Panc1 (cell line): ENCODE measurements at regions not wholly inside any gene's neighbourhood (a gene's known extent, or its start where the extent isn't known, plus 50 kb on each side); places are given as distances from the start of the nearest gene placed in this dataset.
"Not testable (repeated sequence)": the region's sequence is repeated elsewhere in the genome, so short reads cannot be mapped to it uniquely, and the experiment has no call there.

Experiments
- ATAC-seq: fragments of 200-7000 bp; cut with Tn5 transposase; 2 replicates; pipeline ENCODE4 v1.9.1; 2020; ENCODE audit warnings: mild to moderate bottlenecking, moderate library complexity
- BruUV-seq: library from RNA; stranded (reverse); fragments of 400-500 nt; replicated peaks from 2 replicates; lab custom pipeline; 2021; lab: Mats Ljungman, UMichigan
- CTCF ChIA-PET: fragments of 300-600 bp; sonication (Branson Sonifier 250); formaldehyde crosslinking; loops from one replicate; lab custom pipeline; 2022; ENCODE audit warnings: antibody characterized with exemption; lab: Charles Lee
- POLR2A ChIA-PET: fragments of 300-600 bp; sonication (Branson Sonifier 250); formaldehyde crosslinking; loops from one replicate; lab custom pipeline; 2022; ENCODE audit warnings: antibody characterized with exemption; lab: Charles Lee
- DNase-seq: peaks from one replicate; pipeline ENCODE4 v3.0.0-alpha.2; 2010; ENCODE audit warnings: low read depth, low spot score
- H3K27ac ChIP-seq: 2 replicates; pipeline ENCODE4 v1.5.1; 2011; ENCODE audit warnings: mild to moderate bottlenecking, low read length, inconsistent platforms
- H3K27me3 ChIP-seq: fragments of 200-500 bp; sonication (Bioruptor generic); 2 replicates; pipeline ENCODE4 v1.6.0; 2014; ENCODE audit warnings: low read length, inconsistent platforms; ENCODE audit not compliant: control insufficient read depth, insufficient read depth
- H3K36me3 ChIP-seq: fragments of 200-500 bp; sonication (Bioruptor generic); 2 replicates; pipeline ENCODE4 v1.5.1; 2014; ENCODE audit warnings: inconsistent platforms, mild to moderate bottlenecking, low read length, moderate library complexity; ENCODE audit not compliant: control insufficient read depth, insufficient read depth
- H3K4me1 ChIP-seq: 2 replicates; pipeline ENCODE4 v1.5.1; 2011; ENCODE audit warnings: inconsistent platforms, mild to moderate bottlenecking, low read length, moderate library complexity; ENCODE audit not compliant: control insufficient read depth, insufficient read depth
- H3K4me3 ChIP-seq, 2 experiments: 2 replicates each; pipeline ENCODE4 v1.5.1; 2011 to 2012; ENCODE audit warnings: low read depth in 2 of 2, low read length in 2 of 2, mild to moderate bottlenecking in 2 of 2, inconsistent platforms in 1 of 2, moderate library complexity in 1 of 2
- H3K9me3 ChIP-seq: fragments of 200-500 bp; sonication (Bioruptor generic); 2 replicates; pipeline ENCODE4 v1.5.1; 2014; ENCODE audit warnings: low read depth, mild to moderate bottlenecking, inconsistent platforms, low read length, moderate library complexity; ENCODE audit not compliant: control insufficient read depth, insufficient read depth
- POLR2AphosphoS5 ChIP-seq: IDR thresholded peaks from 2 replicates; pipeline ENCODE4 v1.6.1; 2012; ENCODE audit warnings: mild to moderate bottlenecking, low read depth, low read length, moderate library complexity
- SIN3A ChIP-seq: IDR thresholded peaks from 2 replicates; pipeline ENCODE4 v1.6.1; 2012; ENCODE audit warnings: low read depth, mild to moderate bottlenecking, low read length, moderate library complexity, borderline replicate concordance; ENCODE audit not compliant: insufficient read depth
- TCF7L2 ChIP-seq: IDR thresholded peaks from 2 replicates; pipeline ENCODE4 v1.6.1; 2011; ENCODE audit warnings: mild to moderate bottlenecking, low read depth, low read length, inconsistent platforms
- in situ Hi-C: cut with HindIII; loops from 2 replicates; pipeline ENCODE4 v1.10.0; 2016; ENCODE audit warnings: low sequenced_read_pairs, low pct_unique_long_range_greater_than_20kb
- intact Hi-C: fragments of 100-400 bp; cut with micrococcal nuclease; formaldehyde crosslinking; loops from one replicate; pipeline ENCODE4 v1.10.0; 2022; ENCODE audit not compliant: unreplicated experiment
- TF ChIP-seq, protein P1 (sequence below), 2 experiments: IDR thresholded peaks; 2 replicates each; pipeline ENCODE4 v1.6.1; 2011 to 2012; ENCODE audit warnings: low read depth in 2 of 2, control low read depth in 1 of 2, low read length in 1 of 2, mild to moderate bottlenecking in 1 of 2, moderate library complexity in 1 of 2; ENCODE audit not compliant: insufficient read depth in 1 of 2
- TF ChIP-seq, protein P2 (sequence below): fragments of 450-650 bp; IDR thresholded peaks from 2 replicates; pipeline ENCODE4 v1.5.1; 2017; ENCODE audit warnings: mild to moderate bottlenecking

DNA sequence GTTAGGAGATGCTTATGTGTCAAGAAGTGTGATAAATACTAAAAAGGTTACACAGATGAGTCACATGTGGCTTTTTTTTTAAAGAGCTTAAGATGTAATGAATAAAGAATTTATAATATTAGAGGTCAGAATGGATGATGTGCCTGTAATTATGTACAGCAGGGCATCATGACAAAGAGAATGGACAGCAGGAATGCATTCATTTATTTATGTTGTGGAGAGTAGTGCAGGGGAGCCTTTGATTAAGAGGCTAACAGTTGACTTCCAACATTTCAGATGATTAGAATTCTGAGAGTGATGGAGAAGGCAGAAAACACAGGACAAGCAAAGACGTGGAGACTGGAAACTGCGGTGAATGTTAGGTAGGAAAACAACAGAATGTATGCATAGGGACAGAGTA lies 691.4 kb upstream of the POM121L12 start:
- ATAC-seq (no peak), DNase-seq (no peak)
- ChIA-PET CTCF (no interaction called here), POLR2A (no interaction called here)
- Histone ChIP-seq H3K4me1 (no peaks in the 10 kb centered on the region), H3K27me3 (no peaks in the 10 kb centered on the region), H3K36me3 (no peaks in the 10 kb centered on the region), H3K9me3 (no peaks in the 10 kb centered on the region), H3K4me3 (no peak overlapping the region), H3K27ac (no peak overlapping the region)
- BruUV-seq = no TSS peak
- in situ Hi-C loops (no loop called here), intact Hi-C loops (no loop called here)
- TF ChIP-seq TCF7L2 (no peak), SIN3A (no peak), POLR2AphosphoS5 (no peak)
- TF ChIP-seq, protein P1, sequence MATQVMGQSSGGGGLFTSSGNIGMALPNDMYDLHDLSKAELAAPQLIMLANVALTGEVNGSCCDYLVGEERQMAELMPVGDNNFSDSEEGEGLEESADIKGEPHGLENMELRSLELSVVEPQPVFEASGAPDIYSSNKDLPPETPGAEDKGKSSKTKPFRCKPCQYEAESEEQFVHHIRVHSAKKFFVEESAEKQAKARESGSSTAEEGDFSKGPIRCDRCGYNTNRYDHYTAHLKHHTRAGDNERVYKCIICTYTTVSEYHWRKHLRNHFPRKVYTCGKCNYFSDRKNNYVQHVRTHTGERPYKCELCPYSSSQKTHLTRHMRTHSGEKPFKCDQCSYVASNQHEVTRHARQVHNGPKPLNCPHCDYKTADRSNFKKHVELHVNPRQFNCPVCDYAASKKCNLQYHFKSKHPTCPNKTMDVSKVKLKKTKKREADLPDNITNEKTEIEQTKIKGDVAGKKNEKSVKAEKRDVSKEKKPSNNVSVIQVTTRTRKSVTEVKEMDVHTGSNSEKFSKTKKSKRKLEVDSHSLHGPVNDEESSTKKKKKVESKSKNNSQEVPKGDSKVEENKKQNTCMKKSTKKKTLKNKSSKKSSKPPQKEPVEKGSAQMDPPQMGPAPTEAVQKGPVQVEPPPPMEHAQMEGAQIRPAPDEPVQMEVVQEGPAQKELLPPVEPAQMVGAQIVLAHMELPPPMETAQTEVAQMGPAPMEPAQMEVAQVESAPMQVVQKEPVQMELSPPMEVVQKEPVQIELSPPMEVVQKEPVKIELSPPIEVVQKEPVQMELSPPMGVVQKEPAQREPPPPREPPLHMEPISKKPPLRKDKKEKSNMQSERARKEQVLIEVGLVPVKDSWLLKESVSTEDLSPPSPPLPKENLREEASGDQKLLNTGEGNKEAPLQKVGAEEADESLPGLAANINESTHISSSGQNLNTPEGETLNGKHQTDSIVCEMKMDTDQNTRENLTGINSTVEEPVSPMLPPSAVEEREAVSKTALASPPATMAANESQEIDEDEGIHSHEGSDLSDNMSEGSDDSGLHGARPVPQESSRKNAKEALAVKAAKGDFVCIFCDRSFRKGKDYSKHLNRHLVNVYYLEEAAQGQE (IDR thresholded peaks at IDR 0.05; ENCODE audit: insufficient read depth in 1 of 2, low read depth in 2 of 2, low read length in 1 of 2) = no peak
- TF ChIP-seq, protein P2, sequence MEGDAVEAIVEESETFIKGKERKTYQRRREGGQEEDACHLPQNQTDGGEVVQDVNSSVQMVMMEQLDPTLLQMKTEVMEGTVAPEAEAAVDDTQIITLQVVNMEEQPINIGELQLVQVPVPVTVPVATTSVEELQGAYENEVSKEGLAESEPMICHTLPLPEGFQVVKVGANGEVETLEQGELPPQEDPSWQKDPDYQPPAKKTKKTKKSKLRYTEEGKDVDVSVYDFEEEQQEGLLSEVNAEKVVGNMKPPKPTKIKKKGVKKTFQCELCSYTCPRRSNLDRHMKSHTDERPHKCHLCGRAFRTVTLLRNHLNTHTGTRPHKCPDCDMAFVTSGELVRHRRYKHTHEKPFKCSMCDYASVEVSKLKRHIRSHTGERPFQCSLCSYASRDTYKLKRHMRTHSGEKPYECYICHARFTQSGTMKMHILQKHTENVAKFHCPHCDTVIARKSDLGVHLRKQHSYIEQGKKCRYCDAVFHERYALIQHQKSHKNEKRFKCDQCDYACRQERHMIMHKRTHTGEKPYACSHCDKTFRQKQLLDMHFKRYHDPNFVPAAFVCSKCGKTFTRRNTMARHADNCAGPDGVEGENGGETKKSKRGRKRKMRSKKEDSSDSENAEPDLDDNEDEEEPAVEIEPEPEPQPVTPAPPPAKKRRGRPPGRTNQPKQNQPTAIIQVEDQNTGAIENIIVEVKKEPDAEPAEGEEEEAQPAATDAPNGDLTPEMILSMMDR = no peak

DNA sequence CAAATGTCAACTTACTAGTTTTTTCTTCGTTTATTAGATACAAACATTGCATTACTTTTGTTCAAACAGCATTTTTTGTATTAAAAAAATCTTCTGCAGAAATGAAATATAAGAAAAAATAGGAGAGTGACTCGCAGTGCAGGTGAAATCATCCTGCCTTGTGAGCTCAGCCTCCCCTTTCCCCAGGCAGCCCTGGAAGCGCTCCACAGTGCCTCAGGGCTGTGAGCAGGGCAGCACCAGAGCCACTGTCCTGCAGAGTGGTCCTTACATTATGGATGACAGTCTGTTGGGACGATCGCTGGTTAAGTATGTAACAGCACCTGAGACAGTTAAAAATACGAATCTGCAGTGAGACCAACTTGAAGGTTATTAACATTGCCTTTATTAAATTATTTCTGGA lies 695.4 kb upstream of the POM121L12 start:
- in situ Hi-C loops (no loop called here), intact Hi-C loops (no loop called here)
- Histone ChIP-seq H3K36me3 (no peaks in the 10 kb centered on the region), H3K9me3 (no peaks in the 10 kb centered on the region), H3K27ac (no peak overlapping the region), H3K4me3 (no peak overlapping the region), H3K4me1 (no peaks in the 10 kb centered on the region), H3K27me3 (no peaks in the 10 kb centered on the region)
- no TSS peak for BruUV-seq
- ATAC-seq (no peak), DNase-seq (no peak)
- TF ChIP-seq, protein P2 = no peak
- TF ChIP-seq POLR2AphosphoS5 (no peak), TCF7L2 (no peak), SIN3A (no peak)
- TF ChIP-seq, protein P1 (IDR thresholded peaks at IDR 0.05; ENCODE audit: insufficient read depth in 1 of 2, low read depth in 2 of 2, low read length in 1 of 2) = no peak
- ChIA-PET CTCF (no interaction called here), POLR2A (interaction anchor here (0.6 kb wide), 1 partner anchor 460 kb away, joined by 5 read pairs; no protein-coding TSS in a partner anchor)

DNA sequence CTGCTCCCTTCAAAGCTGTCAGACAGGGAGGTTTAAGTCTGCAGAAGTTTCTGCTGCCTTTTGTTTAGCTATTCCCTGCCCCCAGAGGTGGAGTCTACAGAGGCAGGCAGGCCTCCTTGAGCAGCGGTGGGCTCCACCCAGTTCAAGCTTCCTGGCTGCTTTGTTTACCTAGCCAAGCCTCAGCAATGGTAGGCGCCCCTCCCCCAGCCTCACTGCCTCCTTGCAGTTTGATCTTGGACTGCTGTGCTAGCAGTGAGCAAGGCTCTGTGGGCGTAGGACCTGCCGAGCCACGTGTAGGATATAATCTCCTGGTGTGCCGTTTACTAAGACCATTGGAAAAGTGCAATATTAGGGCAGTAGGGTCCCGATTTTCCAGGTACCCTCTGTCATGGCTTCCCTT lies 707.1 kb upstream of the POM121L12 start:
- ATAC-seq, intact Hi-C loops, DNase-seq, in situ Hi-C loops, H3K4me3 ChIP-seq, POLR2A ChIA-PET, CTCF ChIA-PET, H3K27ac ChIP-seq, H3K9me3 ChIP-seq, H3K4me1 ChIP-seq, H3K27me3 ChIP-seq, H3K36me3 ChIP-seq, BruUV-seq: not testable (repeated sequence)
